ENCODE measurements at regions not wholly inside any gene's neighbourhood (a gene's known extent, or its start where the extent isn't known, plus 50 kb on each side); places are given as distances from the start of the nearest gene placed in this dataset.

- ATAC-seq: no peak
- TF ChIP-seq ZNF565 (CRISPR knock-in tag; conservative IDR thresholded peaks at IDR 0.05; ENCODE audit: low read depth) (no peak), ZNF8 (CRISPR knock-in tag; IDR thresholded peaks at IDR 0.05) (no peak)
Measured at GRCh38 chr11:134539285-134539684, 127.2 kb upstream of the B3GAT1 start.

GRCh38 chr11:134538742-134539141 is 126.7 kb upstream of the B3GAT1 start:
- no peak for ATAC-seq
- TF ChIP-seq RARB (CRISPR knock-in tag; IDR thresholded peaks at IDR 0.05): no peak
- TF ChIP-seq CREB5 (CRISPR knock-in tag; IDR thresholded peaks at IDR 0.05; ENCODE audit: low read depth): no peak

GRCh38 chr11:134537941-134538340 is 125.9 kb upstream of the B3GAT1 start:
- TF ChIP-seq ZFP3 (CRISPR knock-in tag; IDR thresholded peaks at IDR 0.05): no peak
- TF ChIP-seq ZNF565 (CRISPR knock-in tag; conservative IDR thresholded peaks at IDR 0.05; ENCODE audit: low read depth): no peak
- TF ChIP-seq RARB (CRISPR knock-in tag; IDR thresholded peaks at IDR 0.05): no peak
- no peak for TF ChIP-seq TSHZ2 (CRISPR knock-in tag; IDR thresholded peaks at IDR 0.05)
- no peak for TF ChIP-seq CREB5 (CRISPR knock-in tag; IDR thresholded peaks at IDR 0.05; ENCODE audit: low read depth)
- TF ChIP-seq POU6F1 (CRISPR knock-in tag; IDR thresholded peaks at IDR 0.05; ENCODE audit: borderline replicate concordance, low read depth): no peak
- TF ChIP-seq SNAI2 (CRISPR knock-in tag; IDR thresholded peaks at IDR 0.05): no peak
- no peak for TF ChIP-seq PPARA (CRISPR knock-in tag; IDR thresholded peaks at IDR 0.05; ENCODE audit: borderline replicate concordance)
- no peak for TF ChIP-seq ESRRG (CRISPR knock-in tag; IDR thresholded peaks at IDR 0.05)
- TF ChIP-seq ISL1 (CRISPR knock-in tag; IDR thresholded peaks at IDR 0.05): no peak
- no peak for ATAC-seq

- no peak for ATAC-seq
- TF ChIP-seq ISL1 (CRISPR knock-in tag; IDR thresholded peaks at IDR 0.05) (no peak), CSDC2 (CRISPR knock-in tag; IDR thresholded peaks at IDR 0.05) (no peak), TOX (CRISPR knock-in tag; IDR thresholded peaks at IDR 0.05; ENCODE audit: borderline replicate concordance) (no peak), CSRNP3 (CRISPR knock-in tag; IDR thresholded peaks at IDR 0.05) (no peak), ZFP3 (CRISPR knock-in tag; IDR thresholded peaks at IDR 0.05) (no peak), BACH2 (CRISPR knock-in tag; IDR thresholded peaks at IDR 0.05; ENCODE audit: borderline replicate concordance) (no peak), TSHZ2 (CRISPR knock-in tag; IDR thresholded peaks at IDR 0.05) (no peak), ESRRG (CRISPR knock-in tag; IDR thresholded peaks at IDR 0.05) (no peak), CREB5 (CRISPR knock-in tag; IDR thresholded peaks at IDR 0.05; ENCODE audit: low read depth) (no peak), RARB (CRISPR knock-in tag; IDR thresholded peaks at IDR 0.05) (no peak), SNAI2 (CRISPR knock-in tag; IDR thresholded peaks at IDR 0.05) (no peak), PATZ1 (CRISPR knock-in tag; IDR thresholded peaks at IDR 0.05; ENCODE audit: borderline replicate concordance) (no peak), ZFP30 (CRISPR knock-in tag; IDR thresholded peaks at IDR 0.05) (no peak), ZNF8 (CRISPR knock-in tag; IDR thresholded peaks at IDR 0.05) (no peak)
Measured at GRCh38 chr11:134537296-134537695, 125.3 kb upstream of the B3GAT1 start.
